Tibial nerve (tissue), 4 donors: ENCODE measurements at regions not wholly inside any gene's neighbourhood (a gene's known extent, or its start where the extent isn't known, plus 50 kb on each side); places are given as distances from the start of the nearest gene placed in this dataset.
A peak's percentile ranks its signal among the peaks of the same experiment; 100 is the strongest.

Source experiments
- DNase-seq, 2 donors: peaks; one replicate each; pipeline ENCODE4 v3.0.0-alpha.2; 2019; ENCODE audit warnings: low spot score in 2 of 2
- H3K27ac ChIP-seq, 4 donors: fragments of 200-600 bp; sonication (generic) in 3 of 4; one replicate each; pipeline ENCODE4 v1.5.1; 2017 to 2019; ENCODE audit warnings: mild to moderate bottlenecking in 1 of 4
- H3K27me3 ChIP-seq, 2 donors: fragments of 200-600 bp; sonication (generic) in 1 of 2; one replicate each; pipeline versions ENCODE4 v1.5.1 to v1.6.0; 2017 to 2019
- H3K36me3 ChIP-seq, 3 donors: fragments of 200-600 bp; sonication (generic); one replicate each; pipeline ENCODE4 v1.5.1; 2018 to 2019
- H3K4me1 ChIP-seq, 4 donors: fragments of 200-600 bp; sonication (generic) in 3 of 4; one replicate each; pipeline ENCODE4 v1.5.1; 2017 to 2019
- H3K4me3 ChIP-seq, 4 donors: fragments of 200-600 bp; sonication (generic) in 3 of 4; one replicate each; pipeline ENCODE4 v1.5.1; 2017 to 2019; ENCODE audit warnings: mild to moderate bottlenecking in 1 of 4, moderate library complexity in 1 of 4
- H3K9me3 ChIP-seq, 4 donors: fragments of 200-600 bp; sonication (generic) in 3 of 4; one replicate each; pipeline ENCODE4 v1.5.1; 2017 to 2019
- EP300 ChIP-seq, 2 donors: sonication (generic); formaldehyde crosslinking; IDR thresholded peaks; one replicate each; pipeline ENCODE4 v1.6.1; 2017; ENCODE audit warnings: antibody characterized with exemption in 2 of 2, mild to moderate bottlenecking in 1 of 2
- POLR2A ChIP-seq, 2 donors: fragments of 450-650 bp; IDR thresholded peaks; one replicate each; pipeline ENCODE4 v1.6.1; 2017; ENCODE audit warnings: antibody characterized with exemption in 2 of 2, mild to moderate bottlenecking in 2 of 2, moderate library complexity in 2 of 2
- WGBS, 2 donors: methylation state at CpG; one replicate each; pipeline ENCODE4 v1.1.5; 2018; 5-methylcytosine and 5-hydroxymethylcytosine counted together
- TF ChIP-seq, protein P1 (sequence below), 5 experiments: fragments of 200-600 bp in 3 of 5; fragments of 450-650 bp in 2 of 5; sonication (generic) in 3 of 5; IDR thresholded peaks; one replicate each; pipeline ENCODE4 v1.5.1; 2016 to 2019; ENCODE audit warnings: antibody characterized with exemption in 5 of 5, mild to moderate bottlenecking in 3 of 5, moderate library complexity in 2 of 5

DNA sequence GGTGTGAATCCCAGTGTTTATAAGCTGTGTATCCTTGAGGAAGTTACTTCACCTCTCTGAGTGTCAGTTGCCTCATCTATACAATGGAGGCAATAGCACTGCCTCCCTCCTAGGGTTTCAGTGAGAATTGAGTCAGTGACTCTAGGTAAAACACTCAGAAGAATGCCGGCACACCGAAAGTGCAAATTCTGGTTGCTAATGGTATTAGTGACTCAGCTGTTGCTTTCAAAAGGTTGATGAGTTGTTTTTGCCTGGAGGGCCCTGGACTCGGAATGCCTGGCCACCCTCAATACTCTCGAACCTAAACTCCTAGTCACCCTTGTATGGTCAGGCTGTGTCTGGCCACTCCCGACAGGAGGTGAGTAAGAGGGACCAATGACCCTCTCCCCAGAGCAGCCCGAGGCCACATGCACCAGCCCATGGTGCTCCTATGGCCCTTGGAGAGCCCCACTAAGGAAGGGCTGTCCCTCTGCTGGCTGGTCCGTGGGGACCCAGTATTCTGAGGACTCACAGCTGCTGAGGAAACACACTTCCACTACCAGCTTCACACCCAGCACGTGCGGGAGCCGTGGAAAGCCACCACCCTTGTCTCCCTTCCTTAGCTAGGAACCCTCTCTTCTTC, 60.2 kb downstream of the CALML3 start:
- H3K4me1 ChIP-seq, result peaks cover 0 to 24% (median 0%) of the 10 kb centered on the region in 4 donors
- H3K27ac ChIP-seq, result no peak overlapping the region
- TF ChIP-seq EP300 (IDR thresholded peaks at IDR 0.05), result no peak
- no peak for TF ChIP-seq POLR2A (IDR thresholded peaks at IDR 0.05)
- TF ChIP-seq, protein P1, sequence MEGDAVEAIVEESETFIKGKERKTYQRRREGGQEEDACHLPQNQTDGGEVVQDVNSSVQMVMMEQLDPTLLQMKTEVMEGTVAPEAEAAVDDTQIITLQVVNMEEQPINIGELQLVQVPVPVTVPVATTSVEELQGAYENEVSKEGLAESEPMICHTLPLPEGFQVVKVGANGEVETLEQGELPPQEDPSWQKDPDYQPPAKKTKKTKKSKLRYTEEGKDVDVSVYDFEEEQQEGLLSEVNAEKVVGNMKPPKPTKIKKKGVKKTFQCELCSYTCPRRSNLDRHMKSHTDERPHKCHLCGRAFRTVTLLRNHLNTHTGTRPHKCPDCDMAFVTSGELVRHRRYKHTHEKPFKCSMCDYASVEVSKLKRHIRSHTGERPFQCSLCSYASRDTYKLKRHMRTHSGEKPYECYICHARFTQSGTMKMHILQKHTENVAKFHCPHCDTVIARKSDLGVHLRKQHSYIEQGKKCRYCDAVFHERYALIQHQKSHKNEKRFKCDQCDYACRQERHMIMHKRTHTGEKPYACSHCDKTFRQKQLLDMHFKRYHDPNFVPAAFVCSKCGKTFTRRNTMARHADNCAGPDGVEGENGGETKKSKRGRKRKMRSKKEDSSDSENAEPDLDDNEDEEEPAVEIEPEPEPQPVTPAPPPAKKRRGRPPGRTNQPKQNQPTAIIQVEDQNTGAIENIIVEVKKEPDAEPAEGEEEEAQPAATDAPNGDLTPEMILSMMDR (IDR thresholded peaks at IDR 0.05), result no peak
- no peaks in the 10 kb centered on the region for H3K27me3 ChIP-seq
- H3K36me3 ChIP-seq, result no peaks in the 10 kb centered on the region
- 71 to 87% methylated on average over 10 of the region's 10 CpGs for WGBS, 2 donors
- peaks cover 0 to 18% (median 0%) of the 10 kb centered on the region in 4 donors for H3K9me3 ChIP-seq
- no peak overlapping the region for H3K4me3 ChIP-seq
- DNase-seq, result no peak

DNA sequence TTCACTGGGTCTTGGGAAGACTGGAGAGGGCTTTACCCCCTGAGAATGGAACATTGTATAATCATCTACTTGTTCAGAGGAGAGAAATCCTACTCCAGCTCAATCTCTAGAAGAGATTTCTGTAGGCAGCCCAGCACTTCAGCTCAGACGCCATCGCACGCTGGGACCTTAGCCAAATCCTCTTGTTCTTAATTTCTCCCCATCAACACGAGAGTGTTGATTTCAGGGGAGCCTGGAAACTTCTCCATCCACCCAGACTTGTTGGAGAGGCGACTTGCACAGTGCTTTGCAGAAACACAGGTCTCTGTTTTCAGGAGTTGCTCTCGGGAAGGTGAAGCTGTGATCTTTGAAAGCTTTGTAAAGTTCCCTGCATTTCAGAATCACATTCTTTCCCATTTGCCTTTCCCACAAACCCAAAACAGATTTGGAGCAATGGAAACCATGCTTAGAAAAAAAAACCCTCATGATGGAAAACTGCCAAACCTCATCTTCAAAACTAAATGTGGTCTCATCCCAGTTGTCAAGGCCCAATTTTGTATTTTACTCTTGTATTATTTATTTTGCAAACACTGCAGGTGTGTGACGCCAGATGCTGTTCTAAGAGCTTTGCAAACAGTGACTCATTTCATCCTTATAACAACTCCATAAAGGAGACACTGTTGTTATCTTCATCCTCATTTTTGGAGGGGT, 60.9 kb downstream of the CALML3 start:
- no peak for DNase-seq
- H3K27ac ChIP-seq, result no peak overlapping the region
- peaks cover 0 to 28% (median 0%) of the 10 kb centered on the region in 4 donors for H3K4me1 ChIP-seq
- peaks cover 0 to 17% (median 0%) of the 10 kb centered on the region in 4 donors for H3K9me3 ChIP-seq
- H3K4me3 ChIP-seq, result no peak overlapping the region
- TF ChIP-seq POLR2A (IDR thresholded peaks at IDR 0.05), result no peak
- TF ChIP-seq, protein P1 (IDR thresholded peaks at IDR 0.05), result no peak
- no peak for TF ChIP-seq EP300 (IDR thresholded peaks at IDR 0.05)
- H3K36me3 ChIP-seq, result no peaks in the 10 kb centered on the region
- no peaks in the 10 kb centered on the region for H3K27me3 ChIP-seq
- 68 to 75% methylated on average over 7 of the region's 7 CpGs for WGBS, 2 donors

DNA sequence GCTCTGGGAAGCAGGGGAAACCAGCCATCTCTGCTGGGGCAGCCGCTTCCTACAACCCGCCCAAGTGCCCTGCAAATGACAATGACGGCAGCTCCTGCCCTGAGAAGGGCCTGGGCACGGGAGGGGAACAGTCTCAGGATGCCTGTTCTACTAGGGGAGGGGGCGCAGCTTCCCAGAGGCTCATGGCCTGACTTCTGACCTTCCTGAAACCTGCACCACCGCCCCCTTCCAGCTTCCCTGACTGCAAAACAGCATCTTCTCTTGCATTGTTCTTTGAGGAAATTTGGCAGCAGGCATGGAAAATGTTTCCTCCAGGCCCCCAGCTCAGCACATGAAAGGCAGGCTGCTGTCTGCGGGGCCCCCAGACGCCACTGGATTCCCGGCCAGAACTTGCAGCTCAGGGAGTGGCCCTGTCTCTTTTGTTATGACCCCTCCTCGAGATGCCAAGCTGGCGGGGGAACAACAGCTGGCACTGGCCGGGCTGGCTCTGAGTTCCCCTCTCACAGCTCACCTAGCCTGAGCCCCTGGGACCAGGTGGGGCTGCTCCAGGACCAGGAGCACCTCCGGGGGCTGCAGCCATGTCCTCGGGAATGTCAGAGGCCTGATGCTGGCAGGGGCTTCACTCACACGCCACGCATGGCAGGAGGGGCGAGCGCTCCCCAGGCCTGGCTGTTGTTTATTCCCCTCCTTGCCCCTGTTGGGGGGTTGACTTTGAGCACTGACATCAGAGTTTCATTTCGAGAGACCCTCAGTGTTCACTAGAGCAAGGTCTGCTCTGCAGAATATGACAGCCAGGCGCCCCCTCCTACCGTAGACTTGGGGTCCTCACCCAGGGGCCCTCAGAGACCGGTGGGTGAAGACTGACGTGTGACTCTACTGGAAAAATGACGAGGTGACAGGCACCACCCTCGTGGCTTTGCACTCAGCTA, 62.7 kb downstream of the CALML3 start:
- TF ChIP-seq, protein P1 (IDR thresholded peaks at IDR 0.05), result no peak
- peak in 1 of 2 donors; percentile 19 for TF ChIP-seq EP300 (IDR thresholded peaks at IDR 0.05)
- DNase-seq, result no peak
- H3K36me3 ChIP-seq, result no peaks in the 10 kb centered on the region
- 52 to 56% methylated on average over 10 to 23 of the region's 25 CpGs for WGBS, 2 donors
- H3K27ac ChIP-seq, result no peak overlapping the region
- no peaks in the 10 kb centered on the region for H3K27me3 ChIP-seq
- no peak overlapping the region for H3K4me3 ChIP-seq
- H3K4me1 ChIP-seq, result peaks cover 0 to 28% (median 0%) of the 10 kb centered on the region in 4 donors
- no peaks in the 10 kb centered on the region for H3K9me3 ChIP-seq

DNA sequence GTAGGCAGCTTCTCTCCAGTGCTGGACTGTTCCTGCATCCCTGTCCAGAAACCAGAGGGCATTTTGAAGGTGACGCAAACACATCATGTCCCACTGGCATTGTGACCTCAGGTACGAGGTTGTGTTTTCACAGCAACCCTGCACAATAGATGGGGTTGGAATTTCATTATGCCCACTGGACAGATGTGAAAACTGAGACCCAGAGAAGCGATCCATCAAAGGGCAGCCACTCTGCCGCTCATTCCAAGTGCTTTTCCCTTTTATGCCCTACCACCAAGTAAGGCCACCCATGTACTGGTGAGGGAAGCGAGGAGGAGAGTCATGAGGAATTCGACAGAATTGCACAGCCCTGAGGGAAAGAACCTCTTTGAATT, 63.3 kb downstream of the CALML3 start:
- no peak overlapping the region for H3K27ac ChIP-seq

More for the DNA sequence above, 63.3 kb downstream of the CALML3 start:
- Histone ChIP-seq H3K4me1 (peaks cover 0 to 28% (median 0%) of the 10 kb centered on the region in 4 donors), H3K36me3 (no peaks in the 10 kb centered on the region), H3K27me3 (no peaks in the 10 kb centered on the region), H3K4me3 (no peak overlapping the region), H3K9me3 (no peaks in the 10 kb centered on the region)
- DNase-seq, result no peak
- WGBS, 2 donors, result 90 to 91% methylated on average over 6 of the region's 6 CpGs
- TF ChIP-seq, protein P1 (IDR thresholded peaks at IDR 0.05), result no peak
- no peak for TF ChIP-seq POLR2A (IDR thresholded peaks at IDR 0.05)
- TF ChIP-seq EP300 (IDR thresholded peaks at IDR 0.05), result no peak
